Stimulated activated naive CD8-positive, alpha-beta T cell treated with anti-CD3 and anti-CD28 coated beads, Interleukin-15, Interleukin-2, amounts not matched to agents 100 U/mL and 50 U/mL, for 24 hours (primary cell): ENCODE measurements at regions not wholly inside any gene's neighbourhood (a gene's known extent, or its start where the extent isn't known, plus 50 kb on each side); places are given as distances from the start of the nearest gene placed in this dataset.

Experiments used
- ATAC-seq: fragments of 150-1000 bp; cut with Tn5 transposase; one replicate; pipeline ENCODE4 v1.10.0; 2021
- DNase-seq: peaks from one replicate; pipeline ENCODE4 v3.0.0; 2021

GRCh38 chr3:132822266-132822665, 100.1 kb upstream of the NPHP3 start:
- ATAC-seq (no peak), DNase-seq (no peak)

- DNase-seq (no peak), ATAC-seq (no peak)
Measured at GRCh38 chr3:132821314-132821713, 99.1 kb upstream of the NPHP3 start.

GRCh38 chr3:132818251-132818650, 96.0 kb upstream of the NPHP3 start:
- DNase-seq: no peak
- no peak for ATAC-seq

GRCh38 chr3:132817646-132818177, 95.5 kb upstream of the NPHP3 start:
- ATAC-seq: no peak
- no peak for DNase-seq

- no peak for ATAC-seq
- no peak for DNase-seq
Measured at GRCh38 chr3:132805071-132805470, 82.9 kb upstream of the NPHP3 start.

- ATAC-seq (no peak), DNase-seq (no peak)
Measured at GRCh38 chr3:132804498-132804897, 82.3 kb upstream of the NPHP3 start.

GRCh38 chr3:132803889-132804288, 81.7 kb upstream of the NPHP3 start:
- DNase-seq (no peak), ATAC-seq (no peak)

- ATAC-seq (no peak), DNase-seq (no peak)
Measured at GRCh38 chr3:132800958-132801357, 78.7 kb upstream of the NPHP3 start.

- DNase-seq (no peak), ATAC-seq (no peak)
Measured at GRCh38 chr3:132790806-132791205, 68.6 kb upstream of the NPHP3 start.

- no peak for ATAC-seq
Measured at GRCh38 chr3:132789959-132790358, 67.8 kb upstream of the NPHP3 start.

GRCh38 chr3:132788301-132788671, 66.1 kb upstream of the NPHP3 start:
- DNase-seq: no peak
- no peak for ATAC-seq

More at GRCh38 chr3:132789959-132790358, 67.8 kb upstream of the NPHP3 start:
- DNase-seq: no peak

GRCh38 chr3:132787616-132788300, 65.5 kb upstream of the NPHP3 start:
- no peak for ATAC-seq
- no peak for DNase-seq

- ATAC-seq: no peak
- no peak for DNase-seq
Measured at GRCh38 chr3:132786890-132787289, 64.7 kb upstream of the NPHP3 start.

GRCh38 chr3:132785292-132785691, 63.1 kb upstream of the NPHP3 start:
- DNase-seq: no peak
- ATAC-seq: no peak

- no peak for ATAC-seq
- DNase-seq: no peak
Measured at GRCh38 chr3:132784502-132785025, 62.4 kb upstream of the NPHP3 start.

- DNase-seq: no peak
- ATAC-seq: no peak
Measured at GRCh38 chr3:132783152-132783551, 60.9 kb upstream of the NPHP3 start.

GRCh38 chr3:132781922-132782321, 59.7 kb upstream of the NPHP3 start:
- ATAC-seq (no peak), DNase-seq (no peak)

- DNase-seq (no peak), ATAC-seq (no peak)
Measured at GRCh38 chr3:132777171-132777570, 55.0 kb upstream of the NPHP3 start.

- DNase-seq: no peak
- ATAC-seq: peak; percentile 63
Measured at GRCh38 chr3:132773071-132773619, 50.9 kb upstream of the NPHP3 start.

- DNase-seq: no peak
- no peak for ATAC-seq
Measured at GRCh38 chr3:132772252-132772651, 50.0 kb upstream of the NPHP3 start.
